ENCODE measurements at regions not wholly inside any gene's neighbourhood (a gene's known extent, or its start where the extent isn't known, plus 50 kb on each side); places are given as distances from the start of the nearest gene placed in this dataset.

DNA sequence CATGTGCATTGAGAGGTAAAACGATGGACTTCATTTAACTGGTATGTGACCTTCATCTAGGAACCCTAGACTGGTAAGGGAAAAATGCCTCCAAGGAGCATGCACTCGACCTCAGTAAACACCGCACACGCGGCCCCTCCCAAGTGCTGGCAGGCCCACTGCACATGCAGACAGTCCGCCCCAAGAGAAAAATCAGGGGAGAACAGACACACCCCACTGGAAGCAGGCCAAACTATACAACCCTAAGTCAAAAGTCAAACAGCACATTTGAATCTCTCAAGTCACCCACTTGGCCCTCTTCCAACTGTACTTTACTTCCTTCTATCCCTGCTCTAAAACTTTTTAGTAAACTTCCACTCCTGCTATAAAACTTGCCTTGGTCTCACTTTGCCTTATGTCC is 250.1 kb upstream of the HES1 start:
- WGBS: 88% methylated on average over 6 of the region's 6 CpGs
- no peak for DNase-seq (ENCODE audit: low spot score in 2 of 2)
- Histone ChIP-seq H3K4me1 (no peaks in the 10 kb centered on the region), H3K4me3 (no peak overlapping the region), H3K27ac (no peak overlapping the region), H3K27me3 (no peaks in the 10 kb centered on the region), H3K36me3 (no peaks in the 10 kb centered on the region), H3K9me3 (no peaks in the 10 kb centered on the region)
- TF ChIP-seq CTCF (IDR thresholded peaks at IDR 0.05): no peak
- TF ChIP-seq POLR2A (IDR thresholded peaks at IDR 0.05): no peak
- no peak for TF ChIP-seq EP300 (IDR thresholded peaks at IDR 0.05)
- no peak for TF ChIP-seq POLR2AphosphoS5 (IDR thresholded peaks at IDR 0.05)

GRCh38 chr3:193890016-193890897 is 245.7 kb upstream of the HES1 start:
- Histone ChIP-seq H3K9me3 (no peaks in the 10 kb centered on the region), H3K4me3 (no peak overlapping the region), H3K4me1 (peaks cover 14% of the 10 kb centered on the region), H3K27me3 (no peaks in the 10 kb centered on the region), H3K27ac (no peak overlapping the region), H3K36me3 (no peaks in the 10 kb centered on the region)
- TF ChIP-seq POLR2AphosphoS5 (IDR thresholded peaks at IDR 0.05): no peak
- no peak for DNase-seq (ENCODE audit: low spot score in 2 of 2)
- WGBS: 69% methylated on average over 12 of the region's 12 CpGs

DNA sequence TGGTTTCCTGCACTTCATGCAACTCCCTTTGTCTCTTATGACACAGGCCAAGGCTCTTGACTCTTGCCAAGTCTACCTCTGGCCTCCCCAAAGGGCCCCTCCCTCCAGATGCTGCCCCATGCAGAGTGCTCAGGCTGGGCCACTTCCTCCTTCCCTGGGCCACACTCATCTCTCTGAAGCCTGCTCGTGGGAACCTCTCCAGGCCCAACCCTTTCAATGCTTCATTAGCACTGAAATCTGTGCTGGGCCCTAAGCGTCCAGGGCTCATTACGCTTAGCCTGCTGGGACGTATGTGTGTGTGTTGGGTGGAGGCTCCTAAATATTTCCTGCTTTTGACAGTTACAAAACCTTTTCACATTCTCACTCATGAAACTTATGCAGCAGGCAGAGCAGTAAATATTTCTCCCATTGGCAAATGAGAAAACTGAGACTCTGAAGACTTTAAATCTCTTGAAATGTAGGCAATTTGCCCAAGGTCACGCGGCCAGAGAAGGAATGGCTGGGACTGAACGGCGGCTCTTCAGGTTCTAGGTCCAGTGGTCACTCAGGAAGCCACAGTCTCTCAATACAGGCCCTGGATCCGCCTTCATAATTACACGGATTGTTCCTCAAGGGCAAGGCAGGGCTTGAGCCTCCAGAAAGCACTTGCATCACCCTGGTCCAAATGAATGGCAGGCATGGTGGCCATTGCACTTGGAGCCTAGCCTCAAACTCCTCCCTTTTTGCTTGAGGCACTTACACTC is 241.7 kb upstream of the HES1 start:
- H3K27ac ChIP-seq: no peak overlapping the region
- 61% methylated on average over 10 of the region's 10 CpGs for WGBS
- no peaks in the 10 kb centered on the region for H3K9me3 ChIP-seq
- TF ChIP-seq POLR2A (IDR thresholded peaks at IDR 0.05) (no peak), POLR2AphosphoS5 (IDR thresholded peaks at IDR 0.05) (no peak), EP300 (IDR thresholded peaks at IDR 0.05) (no peak), CTCF (IDR thresholded peaks at IDR 0.05) (no peak)
- H3K4me3 ChIP-seq: no peak overlapping the region
- H3K27me3 ChIP-seq: no peaks in the 10 kb centered on the region
- H3K36me3 ChIP-seq: no peaks in the 10 kb centered on the region
- peaks cover 19% of the 10 kb centered on the region for H3K4me1 ChIP-seq
- no peak for DNase-seq (ENCODE audit: low spot score in 2 of 2)

DNA sequence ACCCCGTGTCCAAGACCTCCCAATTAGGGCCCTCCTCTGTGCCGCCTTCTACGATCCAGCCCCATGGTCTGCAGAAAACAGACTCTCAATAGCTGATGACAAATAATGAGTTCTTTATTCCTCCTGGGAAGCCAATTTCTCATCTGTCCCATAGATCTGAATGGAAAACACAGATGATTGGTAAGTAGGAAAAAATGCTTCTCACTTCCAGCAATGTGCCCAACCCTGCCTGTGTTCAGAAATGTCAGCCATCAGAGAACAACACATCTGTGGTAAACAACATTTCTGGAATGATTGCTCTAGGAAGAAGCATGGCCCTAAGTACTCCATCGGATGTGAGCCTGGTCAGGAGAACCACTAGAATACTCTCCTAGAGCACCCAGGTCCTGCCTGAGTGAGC is 240.5 kb upstream of the HES1 start:
- H3K4me3 ChIP-seq: no peak overlapping the region
- no peak for DNase-seq (ENCODE audit: low spot score in 2 of 2)
- no peaks in the 10 kb centered on the region for H3K36me3 ChIP-seq
- H3K27me3 ChIP-seq: no peaks in the 10 kb centered on the region
- H3K9me3 ChIP-seq: no peaks in the 10 kb centered on the region
- H3K4me1 ChIP-seq: peaks cover 19% of the 10 kb centered on the region
- 76% methylated on average over 4 of the region's 4 CpGs for WGBS
- TF ChIP-seq POLR2A (IDR thresholded peaks at IDR 0.05) (no peak), CTCF (IDR thresholded peaks at IDR 0.05) (no peak), POLR2AphosphoS5 (IDR thresholded peaks at IDR 0.05) (no peak), EP300 (IDR thresholded peaks at IDR 0.05) (no peak)
- no peak overlapping the region for H3K27ac ChIP-seq

- DNase-seq (ENCODE audit: low spot score in 2 of 2): no peak
- Histone ChIP-seq H3K4me1 (peaks cover 19% of the 10 kb centered on the region), H3K9me3 (no peaks in the 10 kb centered on the region), H3K27me3 (no peaks in the 10 kb centered on the region), H3K4me3 (no peak overlapping the region), H3K27ac (no peak overlapping the region), H3K36me3 (no peaks in the 10 kb centered on the region)
- WGBS: 65% methylated on average over 7 of the region's 7 CpGs
- TF ChIP-seq CTCF (IDR thresholded peaks at IDR 0.05): no peak
- no peak for TF ChIP-seq POLR2AphosphoS5 (IDR thresholded peaks at IDR 0.05)
- no peak for TF ChIP-seq EP300 (IDR thresholded peaks at IDR 0.05)
- TF ChIP-seq POLR2A (IDR thresholded peaks at IDR 0.05): no peak
These were observed 239.5 kb upstream of the HES1 start for GRCh38 chr3:193896419-193896818.

Measured in suprapubic skin (tissue), 4 donors.